C4-2B (cell line): ENCODE measurements at regions not wholly inside any gene's neighbourhood (a gene's known extent, or its start where the extent isn't known, plus 50 kb on each side); places are given as distances from the start of the nearest gene placed in this dataset.

Experiments used
- H3K27ac ChIP-seq: fragments of 450-650 bp; 2 replicates; pipeline ENCODE4 v1.5.1; 2017
- CTCF ChIP-seq: fragments of 450-650 bp; conservative IDR thresholded peaks from 2 replicates; pipeline ENCODE4 v1.5.1; 2017; ENCODE audit warnings: mild to moderate bottlenecking
- ZFX ChIP-seq: fragments of 450-650 bp; IDR thresholded peaks from 2 replicates; pipeline ENCODE4 v1.6.1; 2017

- TF ChIP-seq ZFX = no peak
- TF ChIP-seq CTCF = no peak
- H3K27ac ChIP-seq = no peak overlapping the region
Observed at GRCh38 chr4:166432125-166432524, 559.1 kb downstream of the TLL1 start.

GRCh38 chr4:166432842-166433241 is 559.8 kb downstream of the TLL1 start:
- H3K27ac ChIP-seq = no peak overlapping the region
- TF ChIP-seq CTCF (no peak), ZFX (no peak)

GRCh38 chr4:166435449-166435848 is 562.4 kb downstream of the TLL1 start:
- no peak overlapping the region for H3K27ac ChIP-seq
- TF ChIP-seq CTCF (no peak), ZFX (no peak)

- no peak overlapping the region for H3K27ac ChIP-seq
- TF ChIP-seq ZFX (no peak), CTCF (no peak)
Observed at GRCh38 chr4:166458756-166459155, 585.7 kb downstream of the TLL1 start.

- H3K27ac ChIP-seq = no peak overlapping the region
Observed at GRCh38 chr4:166459621-166460020, 586.6 kb downstream of the TLL1 start.

GRCh38 chr4:166460769-166461550 is 587.9 kb downstream of the TLL1 start:
- no peak overlapping the region for H3K27ac ChIP-seq
- no peak for TF ChIP-seq CTCF
- TF ChIP-seq ZFX = no peak

More at GRCh38 chr4:166459621-166460020, 586.6 kb downstream of the TLL1 start:
- no peak for TF ChIP-seq ZFX
- TF ChIP-seq CTCF = no peak

- no peak for TF ChIP-seq ZFX
- TF ChIP-seq CTCF = no peak
- H3K27ac ChIP-seq = no peak overlapping the region
Observed at GRCh38 chr4:166481055-166481454, 608.0 kb downstream of the TLL1 start.
